ENCODE measurements at regions not wholly inside any gene's neighbourhood (a gene's known extent, or its start where the extent isn't known, plus 50 kb on each side); places are given as distances from the start of the nearest gene placed in this dataset.

DNA sequence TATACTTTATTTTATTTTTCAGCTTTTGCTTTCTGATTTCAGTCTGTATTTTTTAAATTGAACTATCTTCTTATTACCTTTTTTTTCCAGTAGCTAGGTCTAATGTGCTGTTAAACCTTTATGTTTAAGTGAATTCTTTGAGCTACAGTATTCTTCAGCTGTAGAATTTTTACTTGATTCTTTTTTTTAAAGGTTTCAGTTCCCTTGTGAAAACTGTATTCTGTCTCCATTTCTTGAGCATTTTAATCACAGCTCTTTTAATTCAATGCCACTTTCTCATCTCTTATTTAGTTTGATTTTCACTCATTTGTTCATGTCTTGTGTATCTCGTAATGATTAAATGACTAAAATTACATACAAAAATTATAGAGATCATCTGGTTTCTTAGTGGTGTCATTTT lies 233.8 kb downstream of the MTRR start:
- TF ChIP-seq, protein P1, sequence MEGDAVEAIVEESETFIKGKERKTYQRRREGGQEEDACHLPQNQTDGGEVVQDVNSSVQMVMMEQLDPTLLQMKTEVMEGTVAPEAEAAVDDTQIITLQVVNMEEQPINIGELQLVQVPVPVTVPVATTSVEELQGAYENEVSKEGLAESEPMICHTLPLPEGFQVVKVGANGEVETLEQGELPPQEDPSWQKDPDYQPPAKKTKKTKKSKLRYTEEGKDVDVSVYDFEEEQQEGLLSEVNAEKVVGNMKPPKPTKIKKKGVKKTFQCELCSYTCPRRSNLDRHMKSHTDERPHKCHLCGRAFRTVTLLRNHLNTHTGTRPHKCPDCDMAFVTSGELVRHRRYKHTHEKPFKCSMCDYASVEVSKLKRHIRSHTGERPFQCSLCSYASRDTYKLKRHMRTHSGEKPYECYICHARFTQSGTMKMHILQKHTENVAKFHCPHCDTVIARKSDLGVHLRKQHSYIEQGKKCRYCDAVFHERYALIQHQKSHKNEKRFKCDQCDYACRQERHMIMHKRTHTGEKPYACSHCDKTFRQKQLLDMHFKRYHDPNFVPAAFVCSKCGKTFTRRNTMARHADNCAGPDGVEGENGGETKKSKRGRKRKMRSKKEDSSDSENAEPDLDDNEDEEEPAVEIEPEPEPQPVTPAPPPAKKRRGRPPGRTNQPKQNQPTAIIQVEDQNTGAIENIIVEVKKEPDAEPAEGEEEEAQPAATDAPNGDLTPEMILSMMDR (IDR thresholded peaks at IDR 0.05; ENCODE audit: control insufficient read depth, insufficient read depth, low read depth, low read length, missing control alignments) = no peak
- no peak for DNase-seq (ENCODE audit: low read depth)
- H3K4me3 ChIP-seq (ENCODE audit: control insufficient read depth, low read depth, low read length) = no peak overlapping the region

DNA sequence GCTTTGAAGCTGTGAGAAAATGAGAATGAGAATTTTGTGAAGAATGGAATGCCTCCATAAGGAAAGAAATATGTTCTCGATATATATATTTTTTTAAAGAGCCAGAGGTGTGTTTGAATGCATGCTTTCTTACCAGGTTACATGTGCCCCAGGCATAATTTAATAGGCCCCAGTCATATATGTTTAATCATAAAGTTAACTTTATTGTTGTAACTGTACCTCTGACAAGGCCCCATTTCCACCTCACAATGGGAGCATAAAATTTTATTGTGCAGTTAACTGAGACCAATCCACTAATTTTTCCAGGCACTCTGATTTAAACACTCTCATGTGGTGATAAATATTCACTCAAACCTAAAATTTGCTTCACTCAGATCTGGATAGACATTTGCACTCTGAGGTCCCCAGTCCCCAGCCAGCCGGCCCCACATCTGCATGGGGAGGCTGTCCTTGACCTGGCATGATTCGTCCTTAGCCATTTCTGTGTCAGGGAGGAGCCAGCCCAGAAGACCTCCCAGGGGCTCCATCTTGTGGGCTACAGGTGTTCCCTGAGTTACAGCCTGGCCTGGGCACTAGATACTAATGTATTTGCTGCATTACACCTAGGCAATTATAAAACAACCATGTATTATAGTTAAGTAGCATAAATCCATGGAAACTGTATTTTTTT lies 245.8 kb downstream of the MTRR start:
- no peak for DNase-seq (ENCODE audit: low read depth)
- no peak overlapping the region for H3K4me3 ChIP-seq (ENCODE audit: control insufficient read depth, low read depth, low read length)
- TF ChIP-seq, protein P1 (IDR thresholded peaks at IDR 0.05; ENCODE audit: control insufficient read depth, insufficient read depth, low read depth, low read length, missing control alignments) = no peak

DNA sequence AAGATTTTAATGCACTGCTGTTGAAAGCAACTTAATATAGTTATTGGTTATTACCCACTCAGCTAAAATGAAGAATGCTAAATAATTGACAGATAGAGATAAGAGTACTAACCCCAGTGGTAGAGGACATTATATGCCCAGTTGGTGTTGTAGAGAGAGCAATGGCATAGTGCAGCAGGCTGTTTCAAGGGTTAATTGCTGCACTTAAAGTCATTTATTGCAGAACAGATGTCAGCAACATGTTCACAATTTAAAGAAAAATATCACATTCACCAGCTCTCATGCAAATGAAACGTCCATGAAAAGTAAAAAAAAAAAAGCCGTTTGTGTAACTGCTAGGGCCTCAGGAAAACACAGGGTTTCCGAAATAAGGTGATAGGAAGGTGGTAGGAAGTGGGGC lies 254.6 kb downstream of the MTRR start:
- H3K4me3 ChIP-seq (ENCODE audit: control insufficient read depth, low read depth, low read length) = no peak overlapping the region
- DNase-seq (ENCODE audit: low read depth) = no peak
- TF ChIP-seq, protein P1 (IDR thresholded peaks at IDR 0.05; ENCODE audit: control insufficient read depth, insufficient read depth, low read depth, low read length, missing control alignments) = no peak

DNA sequence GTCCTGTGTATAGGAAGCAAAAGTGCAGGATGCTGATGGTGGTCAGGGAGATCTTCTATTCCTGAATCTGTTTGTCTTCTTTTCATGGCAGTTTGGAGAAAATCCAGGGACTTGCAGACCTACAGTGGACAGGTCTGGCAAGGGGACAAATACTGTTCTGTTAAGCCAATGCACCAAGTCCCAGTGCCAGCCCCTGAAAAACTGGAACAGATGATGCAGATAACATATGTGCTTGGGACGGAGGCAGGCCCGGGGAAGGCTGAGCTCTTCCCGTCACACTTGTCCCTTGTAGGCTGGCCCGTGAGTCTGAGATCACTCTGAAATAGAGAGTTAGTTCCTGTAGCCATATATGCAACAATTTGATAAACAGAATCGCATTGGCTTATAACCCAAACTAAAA lies 265.7 kb downstream of the MTRR start:
- TF ChIP-seq, protein P1 (IDR thresholded peaks at IDR 0.05; ENCODE audit: control insufficient read depth, insufficient read depth, low read depth, low read length, missing control alignments) = no peak
- no peak overlapping the region for H3K4me3 ChIP-seq (ENCODE audit: control insufficient read depth, low read depth, low read length)
- no peak for DNase-seq (ENCODE audit: low read depth)

DNA sequence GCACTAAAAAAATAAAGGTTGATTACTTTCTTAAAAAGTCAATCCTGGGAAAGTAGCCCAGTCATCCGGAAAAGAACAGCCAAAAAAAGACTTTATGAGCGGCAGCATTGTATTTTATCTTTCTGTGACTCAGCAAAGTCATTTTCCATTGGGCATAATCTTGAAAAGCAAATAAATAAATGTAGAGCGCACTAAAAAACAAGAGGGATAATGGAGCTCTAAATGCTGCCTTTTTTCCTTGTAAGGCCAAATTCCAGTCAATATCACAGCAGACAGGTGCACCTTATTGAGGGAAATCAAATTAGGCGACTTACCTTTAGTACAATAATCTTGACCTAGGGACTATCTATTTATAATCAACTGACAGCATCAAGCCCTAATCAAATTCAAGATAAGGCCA lies 266.8 kb downstream of the MTRR start:
- TF ChIP-seq, protein P1 (IDR thresholded peaks at IDR 0.05; ENCODE audit: control insufficient read depth, insufficient read depth, low read depth, low read length, missing control alignments) = no peak
- DNase-seq (ENCODE audit: low read depth) = no peak

DNA sequence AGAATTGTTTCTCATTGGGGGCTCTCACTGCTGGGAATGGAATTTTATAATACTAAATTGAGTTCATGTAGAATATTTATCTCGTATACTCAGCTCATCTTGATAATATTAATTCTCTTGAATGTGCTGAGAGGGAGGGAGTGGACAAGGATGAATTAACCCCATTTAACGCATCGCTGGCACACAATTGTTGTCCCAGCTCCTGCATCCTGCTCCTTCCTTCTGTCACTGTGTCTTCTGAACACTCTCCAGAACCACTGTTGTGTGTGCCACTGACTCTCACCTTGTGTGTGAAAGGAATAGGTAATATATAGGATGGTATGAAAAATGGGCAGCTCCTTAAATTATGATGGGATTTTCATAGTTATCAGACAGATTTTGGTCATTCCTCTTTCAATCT lies 267.3 kb downstream of the MTRR start:
- no peak overlapping the region for H3K4me3 ChIP-seq (ENCODE audit: control insufficient read depth, low read depth, low read length)
- DNase-seq (ENCODE audit: low read depth) = no peak
- TF ChIP-seq, protein P1 (IDR thresholded peaks at IDR 0.05; ENCODE audit: control insufficient read depth, insufficient read depth, low read depth, low read length, missing control alignments) = no peak

More for the DNA sequence above, 266.8 kb downstream of the MTRR start:
- H3K4me3 ChIP-seq (ENCODE audit: control insufficient read depth, low read depth, low read length) = no peak overlapping the region
